ENCODE measurements at regions not wholly inside any gene's neighbourhood (a gene's known extent, or its start where the extent isn't known, plus 50 kb on each side); places are given as distances from the start of the nearest gene placed in this dataset.

DNA sequence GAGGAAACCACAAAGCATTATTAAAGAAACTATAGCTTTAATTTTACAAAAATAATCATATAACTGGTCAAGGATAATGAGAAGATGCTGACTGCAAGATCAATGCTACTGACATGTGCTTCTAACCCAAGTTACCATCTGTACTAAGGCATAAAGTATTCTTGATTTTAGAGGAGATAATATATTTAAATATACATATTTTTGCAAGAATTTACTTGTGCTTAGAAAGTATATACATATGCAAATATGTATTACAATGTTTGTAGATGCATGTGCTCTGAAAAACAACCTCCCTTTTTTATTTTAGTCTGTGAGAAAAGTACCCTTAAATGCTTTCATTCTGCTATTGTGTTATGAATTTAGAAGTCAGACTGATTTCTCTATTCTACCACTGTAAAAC lies 740.7 kb upstream of the SLIT2 start:
- Histone ChIP-seq H3K9me3 (ENCODE audit: control insufficient read depth, low read depth, low read length) (no peaks in the 10 kb centered on the region), H3K27me3 (ENCODE audit: insufficient read depth, low read length) (no peaks in the 10 kb centered on the region), H3T11ph (ENCODE audit: low read length) (no peak overlapping the region), H4K8ac (replicated peaks; ENCODE audit: insufficient read length, low read depth, low read length) (no peak overlapping the region), H4K91ac (ENCODE audit: insufficient read length, low read depth, low read length) (no peak overlapping the region), H3K4me2 (ENCODE audit: insufficient read depth, insufficient read length, low read length) (no peak overlapping the region), H3K56ac (ENCODE audit: insufficient read length, low read depth, low read length) (no peak overlapping the region), H3K18ac (ENCODE audit: insufficient read length, low read depth, low read length) (no peak overlapping the region), H3K23me2 (ENCODE audit: insufficient read length, low read depth, low read length, poor library complexity, severe bottlenecking) (no peaks in the 10 kb centered on the region), H3K4ac (ENCODE audit: low read depth, low read length) (no peak overlapping the region), H2BK12ac (ENCODE audit: insufficient read length, low read depth, low read length) (no peak overlapping the region), H2BK5ac (ENCODE audit: insufficient read length, low read length) (no peak overlapping the region), H4K20me1 (ENCODE audit: control insufficient read depth, insufficient read depth, insufficient read length) (no peaks in the 10 kb centered on the region), H3K14ac (ENCODE audit: insufficient read depth, low read length) (no peak overlapping the region), H3K27ac (ENCODE audit: insufficient read length, low read depth, low read length) (no peak overlapping the region), H3K79me1 (ENCODE audit: insufficient read depth, low read depth, low read length, poor library complexity, severe bottlenecking) (no peaks in the 10 kb centered on the region), H2BK120ac (ENCODE audit: low read depth, low read length, poor library complexity, severe bottlenecking) (no peak overlapping the region), H2BK15ac (ENCODE audit: low read depth, low read length) (no peak overlapping the region), H2AFZ (ENCODE audit: low read length) (no peak overlapping the region), H4K5ac (ENCODE audit: insufficient read length, low read depth, low read length) (no peak overlapping the region), H3K23ac (ENCODE audit: insufficient read length, low read depth, low read length) (no peak overlapping the region), H2BK20ac (ENCODE audit: low read depth, low read length, poor library complexity, severe bottlenecking) (no peak overlapping the region), H3K9ac (ENCODE audit: extremely low read depth, insufficient read length, low read length) (no peak overlapping the region), H3K4me1 (ENCODE audit: insufficient read depth, low read length) (no peaks in the 10 kb centered on the region), H3K79me2 (ENCODE audit: insufficient read depth, low read length) (0 out of 2 replicates have a peak, but pooled peaks cover 1% of the 10 kb centered on the region), H2AK5ac (ENCODE audit: insufficient read length, low read length) (no peak overlapping the region)
- Mint-ChIP-seq H3K9me3 (no peaks in the 10 kb centered on the region), H3K4me1 (no peaks in the 10 kb centered on the region), H3K27me3 (ENCODE audit: low read depth) (no peaks in the 10 kb centered on the region), H3K36me3 (ENCODE audit: insufficient read depth in 1 of 3, low read depth in 3 of 3) (no peaks in the 10 kb centered on the region), H3K27ac (no peak overlapping the region), H3K4me3 (no peak overlapping the region)
- DNase-seq, result no peak
- no peak for TF ChIP-seq CTCF (conservative IDR thresholded peaks at IDR 0.05)
